GM21825 (cell line): ENCODE measurements at regions not wholly inside any gene's neighbourhood (a gene's known extent, or its start where the extent isn't known, plus 50 kb on each side); places are given as distances from the start of the nearest gene placed in this dataset.
"Not testable (repeated sequence)": the region's sequence is repeated elsewhere in the genome, so short reads cannot be mapped to it uniquely, and the experiment has no call there.

Source experiments
- ATAC-seq: cut with Tn5 transposase; IDR thresholded peaks from one replicate; pipeline ENCODE4 v1.9.1; 2021; ENCODE audit warnings: mild to moderate bottlenecking, moderate library complexity; ENCODE audit not compliant: unreplicated experiment

DNA sequence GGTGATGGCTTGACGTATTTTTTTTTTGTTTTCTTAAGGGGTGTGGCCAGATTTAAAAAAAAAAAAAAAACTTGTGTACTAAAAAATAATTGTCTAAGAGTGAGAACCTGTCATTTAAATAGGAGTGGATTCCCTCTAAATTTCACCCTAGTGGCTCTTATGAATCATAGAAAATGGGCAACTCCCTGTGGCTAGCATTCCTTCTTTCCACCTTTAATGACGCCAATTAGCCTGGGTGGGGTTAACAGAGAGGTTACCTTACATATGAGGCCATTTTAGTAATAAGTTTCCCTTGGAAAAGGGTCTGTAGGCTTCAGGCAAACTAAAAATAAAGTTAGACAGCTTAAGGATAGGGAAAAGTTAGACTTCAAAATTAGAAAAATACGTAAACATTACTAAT is 223.5 kb upstream of the FAM241A start:
- ATAC-seq, result no peak

DNA sequence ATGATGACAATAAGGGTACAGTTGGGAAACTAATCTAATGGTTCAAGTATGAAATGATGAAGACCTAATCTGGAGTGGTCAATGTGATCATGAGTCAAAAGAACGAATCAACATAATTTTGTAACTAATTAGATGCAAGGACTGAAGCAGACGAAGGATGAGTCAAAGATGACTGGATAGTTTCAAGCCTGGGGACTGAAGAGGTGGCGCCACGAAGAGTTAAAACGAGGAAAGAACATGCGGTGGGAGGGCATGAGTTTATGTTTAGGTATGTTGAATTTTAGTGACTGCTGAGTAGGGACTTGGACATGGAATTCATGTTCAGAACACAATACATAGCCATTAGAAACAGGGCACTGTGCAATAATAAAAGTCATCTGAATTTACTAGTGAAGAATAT is 221.5 kb upstream of the FAM241A start:
- no peak for ATAC-seq

DNA sequence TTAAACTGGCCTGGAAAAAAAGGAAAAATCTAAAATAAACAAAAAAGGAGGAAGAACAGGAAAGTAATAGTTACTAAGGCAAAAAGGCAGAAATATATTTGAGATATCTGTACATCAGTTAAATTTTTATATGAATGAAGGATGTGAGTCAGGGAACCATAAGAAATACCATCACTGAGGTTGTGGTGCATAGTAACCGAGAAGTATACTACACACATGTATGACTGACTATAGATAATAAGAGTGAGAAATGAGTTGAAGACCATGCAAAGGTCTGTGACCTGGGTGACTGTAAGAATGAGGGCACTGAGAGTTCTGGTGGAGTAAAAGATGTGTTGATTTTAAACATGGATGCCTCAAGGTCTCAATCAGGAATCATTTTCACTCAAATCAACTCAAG is 220.6 kb upstream of the FAM241A start:
- no peak for ATAC-seq

- peak; percentile 99 for ATAC-seq
Measured at GRCh38 chr4:111930659-111931058, 214.6 kb upstream of the FAM241A start.

GRCh38 chr4:111933703-111934102 is 211.6 kb upstream of the FAM241A start:
- ATAC-seq, result no peak

DNA sequence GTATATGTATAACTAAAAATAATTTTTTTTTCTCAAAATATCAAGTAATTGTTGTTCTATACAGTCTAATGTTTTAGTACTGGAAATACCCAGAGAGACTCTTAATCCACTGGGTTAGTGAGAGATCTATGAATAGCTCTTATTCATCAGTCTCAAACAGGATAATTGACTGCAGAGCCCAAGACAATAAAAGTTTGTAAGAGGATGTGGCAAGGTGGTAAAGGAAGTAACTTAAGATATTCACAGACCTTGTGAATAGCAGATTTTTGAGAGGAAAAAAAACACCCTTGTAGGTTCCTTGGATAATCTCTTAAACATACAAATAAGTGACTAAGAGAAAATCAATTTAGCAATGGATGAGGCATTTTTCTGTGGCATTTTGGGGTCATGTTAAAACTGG is 210.9 kb upstream of the FAM241A start:
- no peak for ATAC-seq

DNA sequence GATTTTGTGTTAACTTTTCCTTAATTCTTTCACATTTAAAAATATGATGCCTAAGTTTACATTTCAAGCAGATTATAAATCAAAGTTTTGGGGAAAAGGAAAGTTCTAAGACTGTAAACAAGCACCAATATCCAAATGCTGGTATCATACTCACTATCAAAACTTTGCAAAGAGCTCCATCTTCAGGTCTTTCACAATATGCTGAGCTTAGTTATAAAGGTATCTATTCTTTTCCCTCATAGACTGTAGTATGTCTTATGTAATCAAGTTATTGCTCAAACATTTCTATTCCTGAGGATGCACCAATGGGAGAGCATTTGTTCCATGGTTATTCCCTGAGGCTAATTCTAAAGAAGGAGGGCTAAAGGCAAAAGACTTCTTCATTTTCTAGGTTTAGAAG is 207.9 kb upstream of the FAM241A start:
- peak; percentile 70 for ATAC-seq

GRCh38 chr4:111941957-111942356 is 203.3 kb upstream of the FAM241A start:
- no peak for ATAC-seq

GRCh38 chr4:111943796-111944203 is 201.5 kb upstream of the FAM241A start:
- peak; percentile 88 for ATAC-seq

DNA sequence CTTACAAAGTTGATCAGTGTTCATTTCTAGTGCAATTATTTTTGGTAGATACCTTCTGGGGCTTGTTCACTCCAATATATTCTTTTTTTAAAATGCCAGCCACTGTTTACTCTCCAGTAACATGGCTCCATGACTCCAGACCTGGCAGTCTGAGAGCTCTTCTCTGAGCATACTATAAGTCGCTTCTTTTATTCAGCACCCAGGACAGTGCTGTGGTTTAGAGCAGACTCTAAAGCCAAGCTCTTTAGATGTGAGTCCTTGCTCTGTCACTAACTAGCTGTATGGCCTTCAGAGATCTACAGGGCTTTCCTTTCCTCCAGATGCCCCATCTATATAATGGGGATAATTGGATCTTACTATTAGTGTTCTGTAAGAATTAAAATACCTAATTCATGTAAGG is 200.2 kb upstream of the FAM241A start:
- no peak for ATAC-seq

- no peak for ATAC-seq
Measured at GRCh38 chr4:111946800-111947199, 198.5 kb upstream of the FAM241A start.

DNA sequence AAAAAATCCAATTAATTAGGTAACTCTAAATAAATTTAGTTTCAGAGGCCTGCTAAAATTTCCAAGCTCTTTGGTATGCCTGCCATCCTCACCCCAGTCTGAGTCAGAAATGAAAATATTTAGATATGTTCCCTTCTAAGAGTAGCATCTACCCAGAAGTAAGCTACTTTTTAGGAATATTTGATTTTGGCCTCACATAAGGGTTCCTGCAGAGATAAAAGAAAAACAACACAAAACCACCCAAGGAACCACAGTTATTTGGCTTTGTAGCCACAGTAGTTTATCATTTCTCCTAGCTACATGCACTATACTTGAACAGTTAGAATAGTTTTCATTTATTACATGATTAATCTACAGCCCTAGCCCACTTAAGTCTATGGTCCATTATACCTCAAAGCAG is 192.6 kb upstream of the FAM241A start:
- no peak for ATAC-seq

- no peak for ATAC-seq
Measured at GRCh38 chr4:111954550-111954949, 190.7 kb upstream of the FAM241A start.

GRCh38 chr4:111955001-111955400 is 190.3 kb upstream of the FAM241A start:
- no peak for ATAC-seq

DNA sequence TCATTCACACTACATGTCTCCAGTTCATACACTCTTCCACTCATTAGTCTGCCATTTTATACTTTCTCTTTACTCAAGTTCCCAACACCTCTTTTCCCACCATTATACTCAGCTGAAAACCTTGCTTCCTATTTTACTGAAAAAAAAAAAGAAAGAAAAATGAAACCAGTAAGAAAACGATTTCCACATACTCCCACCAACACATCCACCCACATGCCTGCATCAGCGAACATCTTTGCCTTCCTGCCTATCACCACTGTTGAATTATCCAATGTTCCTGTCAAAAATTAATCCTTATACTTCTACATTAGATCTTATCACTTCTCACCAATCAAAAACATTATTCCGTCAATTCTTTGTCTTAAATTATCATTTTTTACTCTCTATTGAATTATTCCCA is 188.1 kb upstream of the FAM241A start:
- no peak for ATAC-seq

- ATAC-seq, result no peak
Measured at GRCh38 chr4:111957997-111958396, 187.3 kb upstream of the FAM241A start.

DNA sequence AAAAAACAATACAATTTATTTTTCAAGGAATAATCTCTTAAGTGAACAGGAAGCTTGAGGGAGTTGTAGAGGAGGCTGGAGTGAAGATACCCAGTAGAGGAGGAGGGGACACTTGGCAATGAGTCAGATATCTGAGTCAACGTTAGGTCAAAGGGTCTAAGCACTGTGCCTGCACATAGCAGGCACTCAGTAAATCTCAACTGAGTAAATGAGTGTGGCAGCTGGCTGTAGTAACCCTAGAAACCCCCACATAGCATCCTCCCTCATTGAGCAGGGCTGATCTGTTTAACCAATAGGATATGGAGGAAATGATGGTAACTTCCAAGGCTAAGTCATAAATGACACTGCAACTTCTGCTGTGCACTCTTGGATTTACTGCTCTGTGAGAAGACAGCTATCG is 186.0 kb upstream of the FAM241A start:
- peak; percentile 38 for ATAC-seq

DNA sequence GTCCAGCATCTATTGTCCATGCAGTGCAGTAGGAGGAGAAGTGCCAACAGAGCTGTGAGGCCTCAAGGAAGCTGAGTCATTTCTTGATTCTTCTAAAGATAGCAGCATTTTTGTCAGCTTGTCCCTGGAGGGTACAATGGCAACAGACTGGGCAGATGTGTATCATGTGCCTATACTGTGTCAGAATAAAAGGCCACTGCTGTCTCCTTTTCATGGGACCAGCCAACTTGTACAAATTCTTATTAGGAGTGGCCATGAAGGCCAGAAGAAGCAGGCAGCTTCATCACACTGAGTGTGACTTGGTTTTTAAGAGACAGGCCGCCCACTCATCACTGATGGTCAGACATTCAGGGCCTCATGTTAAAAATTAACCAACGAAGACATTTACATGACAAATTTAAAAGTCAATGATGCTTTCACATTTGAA is 185.0 kb upstream of the FAM241A start:
- ATAC-seq, result peak; percentile 97

GRCh38 chr4:111961026-111961425 is 184.2 kb upstream of the FAM241A start:
- not testable (repeated sequence) for ATAC-seq

GRCh38 chr4:111961809-111962208 is 183.4 kb upstream of the FAM241A start:
- no peak for ATAC-seq

DNA sequence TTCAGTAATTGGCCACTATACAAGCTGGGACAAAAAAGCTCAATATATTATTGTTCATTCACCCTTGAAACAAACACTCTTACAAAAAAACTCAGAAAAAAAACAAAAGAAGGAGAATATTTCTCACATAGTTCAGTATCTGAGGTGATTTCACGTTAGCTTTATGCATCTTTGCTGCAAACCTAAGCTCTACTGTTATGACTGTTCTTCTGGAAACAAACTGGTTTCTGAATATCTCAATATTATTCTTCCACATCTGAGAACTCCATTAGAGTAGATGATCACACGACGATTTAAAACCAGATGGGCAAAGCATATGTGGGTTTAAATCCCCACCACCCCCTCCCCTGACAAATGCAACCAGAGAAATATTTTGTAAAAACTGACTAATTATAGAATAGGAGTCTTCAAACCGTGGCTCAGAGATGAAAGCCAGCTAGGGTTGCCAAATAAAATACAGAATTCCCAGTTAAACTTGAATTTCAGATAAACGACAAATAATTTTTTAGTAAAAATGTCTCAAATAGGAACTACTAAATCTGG is 182.0 kb upstream of the FAM241A start:
- no peak for ATAC-seq

GRCh38 chr4:111977419-111977965 is 167.8 kb upstream of the FAM241A start:
- no peak for ATAC-seq

- no peak for ATAC-seq
Measured at GRCh38 chr4:111979921-111980320, 165.3 kb upstream of the FAM241A start.
